ENCODE measurements at regions not wholly inside any gene's neighbourhood (a gene's known extent, or its start where the extent isn't known, plus 50 kb on each side); places are given as distances from the start of the nearest gene placed in this dataset.
"Not testable (repeated sequence)": the region's sequence is repeated elsewhere in the genome, so short reads cannot be mapped to it uniquely, and the experiment has no call there.

DNA sequence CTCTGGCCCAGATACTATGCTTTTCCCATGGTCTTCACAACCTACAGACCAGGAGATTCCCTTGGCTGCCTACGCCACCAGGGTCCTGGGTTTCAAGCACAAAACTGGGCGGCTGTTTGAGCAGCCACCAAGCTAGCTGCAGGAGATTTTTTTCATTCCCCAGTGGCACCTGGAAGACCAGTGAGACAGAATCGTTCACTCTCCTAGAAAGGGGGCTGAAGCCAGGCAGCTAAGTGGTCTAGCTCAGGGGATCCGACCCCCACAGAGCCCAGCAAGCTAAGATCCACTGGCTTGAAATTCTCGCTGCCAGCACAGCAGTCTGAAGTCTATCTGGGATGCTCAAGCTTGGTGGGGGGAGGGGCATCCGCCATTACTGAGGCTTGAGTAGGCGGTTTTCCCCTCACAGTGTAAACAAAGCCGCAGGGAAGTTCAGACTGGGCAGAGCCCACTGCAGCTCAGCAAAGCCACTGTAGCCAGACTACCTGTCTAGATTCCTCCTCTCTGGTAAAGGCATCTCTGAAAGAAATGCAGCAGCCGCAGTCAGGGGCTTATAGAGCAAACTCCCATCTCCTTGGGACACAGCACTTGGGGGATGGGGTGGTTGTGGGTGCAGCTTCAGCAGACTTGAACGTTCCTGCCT, 168.7 kb upstream of the ADAMTSL1 start:
- H2AFZ ChIP-seq (ENCODE audit: low read depth, low read length, poor library complexity, severe bottlenecking); H3K4me1 ChIP-seq (ENCODE audit: control insufficient read depth in 1 of 2, insufficient read depth in 2 of 2, low read length in 2 of 2); H3K4me3 ChIP-seq (replicated peaks in 1 of 2; ENCODE audit: low read depth in 1 of 2, low read length in 2 of 2); H3K27me3 ChIP-seq (ENCODE audit: insufficient read depth, low read length); DNase-seq (ENCODE audit: low read depth, low spot score); H3K27ac ChIP-seq (ENCODE audit: low read depth, low read length); H3K79me2 ChIP-seq (ENCODE audit: insufficient read depth, low read length); POLR2A ChIA-PET; CTCF ChIA-PET; H4K20me1 ChIP-seq (ENCODE audit: insufficient read depth); H3K9me2 ChIP-seq (ENCODE audit: insufficient read depth); intact Hi-C loops (cut with micrococcal nuclease); H3K4me2 ChIP-seq (ENCODE audit: low read length); ATAC-seq; H3K9me3 ChIP-seq (ENCODE audit: control insufficient read depth in 1 of 2, insufficient read depth in 1 of 2, low read depth in 1 of 2, low read length in 2 of 2); RAD21 ChIA-PET (ENCODE audit: low non-redundant PET in 1 of 2, low total read pairs in 2 of 2, uncharacterized antibody in 2 of 2, unreplicated experiment in 2 of 2); BruUV-seq (replicated peaks); H3K36me3 ChIP-seq (ENCODE audit: control insufficient read depth in 1 of 2, insufficient read depth in 2 of 2, low read length in 2 of 2); H3K9ac ChIP-seq (ENCODE audit: low read length): not testable (repeated sequence)

DNA sequence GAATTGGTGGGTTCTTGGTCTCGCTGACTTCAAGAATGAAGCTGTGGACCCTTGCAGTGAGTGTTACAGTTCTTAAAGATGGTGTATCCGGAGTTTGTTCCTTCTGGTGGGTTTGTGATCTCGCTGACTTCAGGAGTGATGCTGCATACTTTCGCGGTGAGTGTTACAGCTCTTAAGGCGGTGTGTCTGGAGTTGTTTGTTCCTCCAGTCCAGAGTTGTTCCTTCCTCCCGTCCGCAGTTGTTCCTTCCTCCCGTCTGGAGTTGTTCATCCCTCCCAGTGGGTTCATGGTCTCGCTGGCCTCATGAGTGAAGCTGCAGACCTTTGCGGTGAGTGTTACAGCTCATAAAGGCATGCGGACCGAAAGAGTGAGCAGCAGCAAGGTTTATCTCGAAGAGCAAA, 159.6 kb upstream of the ADAMTSL1 start:
- H3K27me3 ChIP-seq (ENCODE audit: insufficient read depth, low read length): no peaks in the 10 kb centered on the region
- H3K4me3 ChIP-seq (replicated peaks in 1 of 2; ENCODE audit: low read depth in 1 of 2, low read length in 2 of 2): no peak overlapping the region
- no peak for TF ChIP-seq JUND (IDR thresholded peaks at IDR 0.05)
- TF ChIP-seq EZH2 (IDR thresholded peaks at IDR 0.05): no peak
- TF ChIP-seq CEBPB (IDR thresholded peaks at IDR 0.05; ENCODE audit: low read depth): no peak
- no peak for TF ChIP-seq SRF (IDR thresholded peaks at IDR 0.05; ENCODE audit: low read depth)
- TF ChIP-seq EGR1 (IDR thresholded peaks at IDR 0.05; ENCODE audit: low read depth): no peak
- no peak for TF ChIP-seq FOSL1 (IDR thresholded peaks at IDR 0.05; ENCODE audit: low read depth)
- TF ChIP-seq EZH2phosphoT487 (IDR thresholded peaks at IDR 0.05; ENCODE audit: borderline replicate concordance): no peak
- TF ChIP-seq, protein P1, sequence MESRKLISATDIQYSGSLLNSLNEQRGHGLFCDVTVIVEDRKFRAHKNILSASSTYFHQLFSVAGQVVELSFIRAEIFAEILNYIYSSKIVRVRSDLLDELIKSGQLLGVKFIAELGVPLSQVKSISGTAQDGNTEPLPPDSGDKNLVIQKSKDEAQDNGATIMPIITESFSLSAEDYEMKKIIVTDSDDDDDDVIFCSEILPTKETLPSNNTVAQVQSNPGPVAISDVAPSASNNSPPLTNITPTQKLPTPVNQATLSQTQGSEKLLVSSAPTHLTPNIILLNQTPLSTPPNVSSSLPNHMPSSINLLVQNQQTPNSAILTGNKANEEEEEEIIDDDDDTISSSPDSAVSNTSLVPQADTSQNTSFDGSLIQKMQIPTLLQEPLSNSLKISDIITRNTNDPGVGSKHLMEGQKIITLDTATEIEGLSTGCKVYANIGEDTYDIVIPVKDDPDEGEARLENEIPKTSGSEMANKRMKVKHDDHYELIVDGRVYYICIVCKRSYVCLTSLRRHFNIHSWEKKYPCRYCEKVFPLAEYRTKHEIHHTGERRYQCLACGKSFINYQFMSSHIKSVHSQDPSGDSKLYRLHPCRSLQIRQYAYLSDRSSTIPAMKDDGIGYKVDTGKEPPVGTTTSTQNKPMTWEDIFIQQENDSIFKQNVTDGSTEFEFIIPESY (IDR thresholded peaks at IDR 0.05; ENCODE audit: extremely low read depth, insufficient replicate concordance, low read length): no peak
- TF ChIP-seq, protein P2, sequence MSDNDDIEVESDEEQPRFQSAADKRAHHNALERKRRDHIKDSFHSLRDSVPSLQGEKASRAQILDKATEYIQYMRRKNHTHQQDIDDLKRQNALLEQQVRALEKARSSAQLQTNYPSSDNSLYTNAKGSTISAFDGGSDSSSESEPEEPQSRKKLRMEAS (IDR thresholded peaks at IDR 0.05): no peak
- no peak for TF ChIP-seq POLR2AphosphoS5 (IDR thresholded peaks at IDR 0.05; ENCODE audit: low read depth, low read length)
- no peak for TF ChIP-seq SIN3A (IDR thresholded peaks at IDR 0.05; ENCODE audit: low read depth)
- no peak for TF ChIP-seq CBX3 (IDR thresholded peaks at IDR 0.05; ENCODE audit: low read depth)
- TF ChIP-seq, protein P3, sequence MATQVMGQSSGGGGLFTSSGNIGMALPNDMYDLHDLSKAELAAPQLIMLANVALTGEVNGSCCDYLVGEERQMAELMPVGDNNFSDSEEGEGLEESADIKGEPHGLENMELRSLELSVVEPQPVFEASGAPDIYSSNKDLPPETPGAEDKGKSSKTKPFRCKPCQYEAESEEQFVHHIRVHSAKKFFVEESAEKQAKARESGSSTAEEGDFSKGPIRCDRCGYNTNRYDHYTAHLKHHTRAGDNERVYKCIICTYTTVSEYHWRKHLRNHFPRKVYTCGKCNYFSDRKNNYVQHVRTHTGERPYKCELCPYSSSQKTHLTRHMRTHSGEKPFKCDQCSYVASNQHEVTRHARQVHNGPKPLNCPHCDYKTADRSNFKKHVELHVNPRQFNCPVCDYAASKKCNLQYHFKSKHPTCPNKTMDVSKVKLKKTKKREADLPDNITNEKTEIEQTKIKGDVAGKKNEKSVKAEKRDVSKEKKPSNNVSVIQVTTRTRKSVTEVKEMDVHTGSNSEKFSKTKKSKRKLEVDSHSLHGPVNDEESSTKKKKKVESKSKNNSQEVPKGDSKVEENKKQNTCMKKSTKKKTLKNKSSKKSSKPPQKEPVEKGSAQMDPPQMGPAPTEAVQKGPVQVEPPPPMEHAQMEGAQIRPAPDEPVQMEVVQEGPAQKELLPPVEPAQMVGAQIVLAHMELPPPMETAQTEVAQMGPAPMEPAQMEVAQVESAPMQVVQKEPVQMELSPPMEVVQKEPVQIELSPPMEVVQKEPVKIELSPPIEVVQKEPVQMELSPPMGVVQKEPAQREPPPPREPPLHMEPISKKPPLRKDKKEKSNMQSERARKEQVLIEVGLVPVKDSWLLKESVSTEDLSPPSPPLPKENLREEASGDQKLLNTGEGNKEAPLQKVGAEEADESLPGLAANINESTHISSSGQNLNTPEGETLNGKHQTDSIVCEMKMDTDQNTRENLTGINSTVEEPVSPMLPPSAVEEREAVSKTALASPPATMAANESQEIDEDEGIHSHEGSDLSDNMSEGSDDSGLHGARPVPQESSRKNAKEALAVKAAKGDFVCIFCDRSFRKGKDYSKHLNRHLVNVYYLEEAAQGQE (IDR thresholded peaks at IDR 0.05; ENCODE audit: low read depth): no peak
- no peak for TF ChIP-seq ELF1 (IDR thresholded peaks at IDR 0.05; ENCODE audit: borderline replicate concordance, low read depth)
- no peak for TF ChIP-seq RAD21 (IDR thresholded peaks at IDR 0.05; ENCODE audit: low read depth)
- no peak for TF ChIP-seq SP1 (IDR thresholded peaks at IDR 0.05; ENCODE audit: low read depth)
- H3K4me1 ChIP-seq (ENCODE audit: control insufficient read depth in 1 of 2, insufficient read depth in 2 of 2, low read length in 2 of 2): no peaks in the 10 kb centered on the region
- no peak overlapping the region for H3K4me2 ChIP-seq (ENCODE audit: low read length)
- no peaks in the 10 kb centered on the region for H3K36me3 ChIP-seq (ENCODE audit: control insufficient read depth in 1 of 2, insufficient read depth in 2 of 2, low read length in 2 of 2)
- RAD21 ChIA-PET (ENCODE audit: low non-redundant PET in 1 of 2, low total read pairs in 2 of 2, uncharacterized antibody in 2 of 2, unreplicated experiment in 2 of 2): no interaction called here
- no peaks in the 10 kb centered on the region for H4K20me1 ChIP-seq (ENCODE audit: insufficient read depth)
- DNase-seq (ENCODE audit: low read depth, low spot score) (no peak), ATAC-seq (no peak)
- CTCF ChIA-PET: no interaction called here
- no peak overlapping the region for H3K9ac ChIP-seq (ENCODE audit: low read length)
- no TSS peak for BruUV-seq (replicated peaks)
- intact Hi-C loops (cut with micrococcal nuclease): no loop called here
- no peaks in the 10 kb centered on the region for H3K79me2 ChIP-seq (ENCODE audit: insufficient read depth, low read length)
- H3K27ac ChIP-seq (ENCODE audit: low read depth, low read length): no peak overlapping the region
- no peaks in the 10 kb centered on the region for H3K9me2 ChIP-seq (ENCODE audit: insufficient read depth)
- H3K9me3 ChIP-seq (ENCODE audit: control insufficient read depth in 1 of 2, insufficient read depth in 1 of 2, low read depth in 1 of 2, low read length in 2 of 2): no peaks in the 10 kb centered on the region; a peak in 2 of 4 replicates
- POLR2A ChIA-PET: no interaction called here
- no peak overlapping the region for H2AFZ ChIP-seq (ENCODE audit: low read depth, low read length, poor library complexity, severe bottlenecking)
